ENCODE measurements at regions not wholly inside any gene's neighbourhood (a gene's known extent, or its start where the extent isn't known, plus 50 kb on each side); places are given as distances from the start of the nearest gene placed in this dataset.

DNA sequence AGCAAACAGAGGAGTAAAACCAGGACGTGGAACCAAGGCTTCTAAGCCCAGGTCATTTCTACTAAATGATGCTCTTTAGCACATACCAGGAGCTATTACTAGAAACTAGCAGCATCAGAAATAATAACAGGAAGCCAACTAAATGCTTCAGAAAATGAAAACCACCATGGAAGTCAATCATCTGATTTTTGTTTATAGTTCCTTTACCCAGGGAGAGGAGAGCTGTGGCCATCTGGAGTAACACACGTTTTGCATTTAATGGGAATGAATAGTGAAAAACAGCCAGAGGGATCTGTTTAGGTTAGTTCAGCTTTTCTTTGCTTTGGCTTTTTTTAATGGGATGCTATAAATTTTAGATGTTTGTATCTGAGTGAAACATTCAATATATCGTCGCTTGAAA is 250.7 kb upstream of the ARHGAP20 start:
- TF ChIP-seq, protein P1, sequence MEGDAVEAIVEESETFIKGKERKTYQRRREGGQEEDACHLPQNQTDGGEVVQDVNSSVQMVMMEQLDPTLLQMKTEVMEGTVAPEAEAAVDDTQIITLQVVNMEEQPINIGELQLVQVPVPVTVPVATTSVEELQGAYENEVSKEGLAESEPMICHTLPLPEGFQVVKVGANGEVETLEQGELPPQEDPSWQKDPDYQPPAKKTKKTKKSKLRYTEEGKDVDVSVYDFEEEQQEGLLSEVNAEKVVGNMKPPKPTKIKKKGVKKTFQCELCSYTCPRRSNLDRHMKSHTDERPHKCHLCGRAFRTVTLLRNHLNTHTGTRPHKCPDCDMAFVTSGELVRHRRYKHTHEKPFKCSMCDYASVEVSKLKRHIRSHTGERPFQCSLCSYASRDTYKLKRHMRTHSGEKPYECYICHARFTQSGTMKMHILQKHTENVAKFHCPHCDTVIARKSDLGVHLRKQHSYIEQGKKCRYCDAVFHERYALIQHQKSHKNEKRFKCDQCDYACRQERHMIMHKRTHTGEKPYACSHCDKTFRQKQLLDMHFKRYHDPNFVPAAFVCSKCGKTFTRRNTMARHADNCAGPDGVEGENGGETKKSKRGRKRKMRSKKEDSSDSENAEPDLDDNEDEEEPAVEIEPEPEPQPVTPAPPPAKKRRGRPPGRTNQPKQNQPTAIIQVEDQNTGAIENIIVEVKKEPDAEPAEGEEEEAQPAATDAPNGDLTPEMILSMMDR (IDR thresholded peaks at IDR 0.05): no peak
- no peak for TF ChIP-seq POLR2A (IDR thresholded peaks at IDR 0.05)
